ENCODE measurements at regions not wholly inside any gene's neighbourhood (a gene's known extent, or its start where the extent isn't known, plus 50 kb on each side); places are given as distances from the start of the nearest gene placed in this dataset.

GRCh38 chr22:25490896-25491295 is 73.6 kb upstream of the GRK3 start:
- DNase-seq (ENCODE audit: low spot score): no peak
- H3K27ac Mint-ChIP-seq: no peak overlapping the region
- no peak overlapping the region for H3K4me2 ChIP-seq
- peaks cover 21% of the 10 kb centered on the region for H3K9me2 ChIP-seq (ENCODE audit: insufficient read depth)
- peaks cover 14% of the 10 kb centered on the region for H3K27me3 Mint-ChIP-seq (ENCODE audit: insufficient read depth, low read depth, poor library complexity)
- peaks cover 6% of the 10 kb centered on the region for H3K4me1 Mint-ChIP-seq
- peaks cover 9% of the 10 kb centered on the region; the same call in 1 of the 2 replicates for H3K4me1 ChIP-seq (ENCODE audit: insufficient read depth)
- no peak overlapping the region for H2AFZ ChIP-seq
- peaks cover 14% of the 10 kb centered on the region for H3K36me3 Mint-ChIP-seq (ENCODE audit: low read depth)
- TF ChIP-seq REST (IDR thresholded peaks at IDR 0.05; ENCODE audit: unreplicated experiment): no peak
- TF ChIP-seq JUNB (IDR thresholded peaks at IDR 0.05; ENCODE audit: unreplicated experiment): no peak
- TF ChIP-seq STAT1 (IDR thresholded peaks at IDR 0.05; ENCODE audit: unreplicated experiment): no peak
- TF ChIP-seq NANOG (IDR thresholded peaks at IDR 0.05; ENCODE audit: borderline replicate concordance): no peak
- no peak for TF ChIP-seq CREB1 (CRISPR knock-in tag; IDR thresholded peaks at IDR 0.05; ENCODE audit: low read depth)
- TF ChIP-seq, protein P1, sequence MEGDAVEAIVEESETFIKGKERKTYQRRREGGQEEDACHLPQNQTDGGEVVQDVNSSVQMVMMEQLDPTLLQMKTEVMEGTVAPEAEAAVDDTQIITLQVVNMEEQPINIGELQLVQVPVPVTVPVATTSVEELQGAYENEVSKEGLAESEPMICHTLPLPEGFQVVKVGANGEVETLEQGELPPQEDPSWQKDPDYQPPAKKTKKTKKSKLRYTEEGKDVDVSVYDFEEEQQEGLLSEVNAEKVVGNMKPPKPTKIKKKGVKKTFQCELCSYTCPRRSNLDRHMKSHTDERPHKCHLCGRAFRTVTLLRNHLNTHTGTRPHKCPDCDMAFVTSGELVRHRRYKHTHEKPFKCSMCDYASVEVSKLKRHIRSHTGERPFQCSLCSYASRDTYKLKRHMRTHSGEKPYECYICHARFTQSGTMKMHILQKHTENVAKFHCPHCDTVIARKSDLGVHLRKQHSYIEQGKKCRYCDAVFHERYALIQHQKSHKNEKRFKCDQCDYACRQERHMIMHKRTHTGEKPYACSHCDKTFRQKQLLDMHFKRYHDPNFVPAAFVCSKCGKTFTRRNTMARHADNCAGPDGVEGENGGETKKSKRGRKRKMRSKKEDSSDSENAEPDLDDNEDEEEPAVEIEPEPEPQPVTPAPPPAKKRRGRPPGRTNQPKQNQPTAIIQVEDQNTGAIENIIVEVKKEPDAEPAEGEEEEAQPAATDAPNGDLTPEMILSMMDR (conservative IDR thresholded peaks at IDR 0.05; ENCODE audit: low read depth in 2 of 2): no peak
- TF ChIP-seq ZNF114 (CRISPR knock-in tag; IDR thresholded peaks at IDR 0.05): no peak
- no peak for TF ChIP-seq ETS1 (IDR thresholded peaks at IDR 0.05)
- no peak for TF ChIP-seq EZH2 (IDR thresholded peaks at IDR 0.05; ENCODE audit: low read depth, unreplicated experiment)
- TF ChIP-seq ZNF462 (CRISPR knock-in tag; IDR thresholded peaks at IDR 0.05): no peak
- no peak for TF ChIP-seq EZH2phosphoT487 (IDR thresholded peaks at IDR 0.05; ENCODE audit: unreplicated experiment)
- no peak for TF ChIP-seq ZNF331 (CRISPR knock-in tag; IDR thresholded peaks at IDR 0.05; ENCODE audit: low read depth)
- TF ChIP-seq POLR2AphosphoS5 (IDR thresholded peaks at IDR 0.05; ENCODE audit: low read depth): no peak
- no peaks in the 10 kb centered on the region for H3K36me3 ChIP-seq (ENCODE audit: insufficient read depth)
- no peaks in the 10 kb centered on the region for H3K27me3 ChIP-seq (ENCODE audit: insufficient read depth)
- H3F3A ChIP-seq (replicated peaks; ENCODE audit: low read depth): no peaks in the 10 kb centered on the region
- H4K20me1 ChIP-seq (replicated peaks; ENCODE audit: insufficient read depth): 0 out of 2 replicates have a peak, but pooled peaks cover 3% of the 10 kb centered on the region
- no peaks in the 10 kb centered on the region for H3K79me2 ChIP-seq (replicated peaks; ENCODE audit: insufficient read depth)
- H3K9me3 Mint-ChIP-seq: no peaks in the 10 kb centered on the region
- ATAC-seq: no peak
- no peak overlapping the region for H3K27ac ChIP-seq (ENCODE audit: low read depth)
- no peak overlapping the region for H3K4me3 Mint-ChIP-seq
- no peak overlapping the region for H3K4me3 ChIP-seq

Data from GM23338 (cell line).